Effector memory CD4-positive, alpha-beta T cell (primary cell): ENCODE measurements at regions not wholly inside any gene's neighbourhood (a gene's known extent, or its start where the extent isn't known, plus 50 kb on each side); places are given as distances from the start of the nearest gene placed in this dataset.
"Not testable (repeated sequence)": the region's sequence is repeated elsewhere in the genome, so short reads cannot be mapped to it uniquely, and the experiment has no call there.

ENCODE experiments used
- DNase-seq, 3 donors: peaks; one replicate each; pipeline ENCODE4 v3.0.0-alpha.2; 2020
- H3K27ac ChIP-seq: 2 replicates; pipeline ENCODE4 v1.7.0; 2013; ENCODE audit warnings: mild to moderate bottlenecking, low read length, moderate library complexity; ENCODE audit not compliant: insufficient read depth, poor library complexity, severe bottlenecking
- H3K27me3 ChIP-seq: replicated peaks from 2 replicates; pipeline ENCODE4 v1.7.0; 2013; ENCODE audit warnings: mild to moderate bottlenecking, low read length; ENCODE audit not compliant: insufficient read depth, control insufficient read depth, poor library complexity, severe bottlenecking
- H3K36me3 ChIP-seq: 2 replicates; pipeline ENCODE4 v1.7.0; 2013; ENCODE audit warnings: mild to moderate bottlenecking, low read length, moderate library complexity; ENCODE audit not compliant: control insufficient read depth, insufficient read depth
- H3K4me1 ChIP-seq: 2 replicates; pipeline ENCODE4 v1.7.0; 2013; ENCODE audit warnings: low read length, mild to moderate bottlenecking; ENCODE audit not compliant: control insufficient read depth, insufficient read depth, poor library complexity, severe bottlenecking
- H3K4me3 ChIP-seq: 2 replicates; pipeline ENCODE4 v1.7.0; 2013; ENCODE audit warnings: low read length, low read depth, mild to moderate bottlenecking; ENCODE audit not compliant: insufficient read depth, poor library complexity, severe bottlenecking
- H3K9me3 ChIP-seq: 2 replicates; pipeline ENCODE4 v1.7.0; 2013; ENCODE audit warnings: mild to moderate bottlenecking, low read length, moderate library complexity; ENCODE audit not compliant: control insufficient read depth

DNA sequence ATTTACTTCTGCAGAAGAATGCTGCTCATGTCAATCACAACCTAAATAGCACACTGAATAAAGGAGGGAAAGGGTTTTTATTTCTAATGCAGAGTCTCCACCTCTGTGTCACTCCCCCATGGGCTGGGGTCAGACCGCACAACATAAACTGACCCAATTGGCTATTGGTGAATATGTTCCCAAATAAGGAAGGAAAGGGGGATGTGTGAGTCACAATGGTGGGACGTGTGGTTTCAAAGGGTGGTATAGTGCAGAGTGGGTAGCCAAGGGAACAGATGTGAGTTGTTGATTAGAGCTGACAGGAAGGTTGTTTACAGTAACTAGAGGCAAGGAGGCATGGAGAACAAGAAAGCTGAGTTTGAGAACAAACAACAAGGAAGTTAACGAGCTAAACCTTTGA lies 491.8 kb downstream of the ZPLD1 start:
- Histone ChIP-seq H3K27me3 (no peaks in the 10 kb centered on the region), H3K27ac (no peak overlapping the region), H3K4me3 (no peak overlapping the region), H3K36me3 (no peaks in the 10 kb centered on the region), H3K4me1 (no peaks in the 10 kb centered on the region), H3K9me3 (no peaks in the 10 kb centered on the region)
- DNase-seq, result no peak

DNA sequence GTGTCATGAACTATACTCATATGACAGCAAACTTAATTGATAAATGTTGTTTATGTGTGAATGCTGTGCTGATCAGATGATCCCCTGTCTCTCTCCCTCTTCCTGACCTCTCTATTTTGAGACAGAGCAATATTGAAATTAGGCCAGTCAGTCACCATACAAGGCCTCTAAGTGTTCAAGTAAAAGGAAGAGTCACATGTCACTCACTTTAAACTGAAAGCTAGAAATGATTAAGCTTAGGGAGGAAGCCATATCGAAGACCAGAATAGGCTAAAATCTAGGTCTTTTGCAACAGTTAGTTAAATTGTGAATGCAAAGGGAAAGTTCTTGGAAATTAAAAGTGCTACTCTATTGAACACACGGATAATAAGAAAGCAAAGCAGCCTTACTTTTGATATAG lies 498.6 kb downstream of the ZPLD1 start:
- DNase-seq, result no peak
- H3K4me3 ChIP-seq, result no peak overlapping the region
- H3K9me3 ChIP-seq, result no peaks in the 10 kb centered on the region
- no peak overlapping the region for H3K27ac ChIP-seq
- H3K4me1 ChIP-seq, result no peaks in the 10 kb centered on the region
- no peaks in the 10 kb centered on the region for H3K27me3 ChIP-seq
- H3K36me3 ChIP-seq, result no peaks in the 10 kb centered on the region

DNA sequence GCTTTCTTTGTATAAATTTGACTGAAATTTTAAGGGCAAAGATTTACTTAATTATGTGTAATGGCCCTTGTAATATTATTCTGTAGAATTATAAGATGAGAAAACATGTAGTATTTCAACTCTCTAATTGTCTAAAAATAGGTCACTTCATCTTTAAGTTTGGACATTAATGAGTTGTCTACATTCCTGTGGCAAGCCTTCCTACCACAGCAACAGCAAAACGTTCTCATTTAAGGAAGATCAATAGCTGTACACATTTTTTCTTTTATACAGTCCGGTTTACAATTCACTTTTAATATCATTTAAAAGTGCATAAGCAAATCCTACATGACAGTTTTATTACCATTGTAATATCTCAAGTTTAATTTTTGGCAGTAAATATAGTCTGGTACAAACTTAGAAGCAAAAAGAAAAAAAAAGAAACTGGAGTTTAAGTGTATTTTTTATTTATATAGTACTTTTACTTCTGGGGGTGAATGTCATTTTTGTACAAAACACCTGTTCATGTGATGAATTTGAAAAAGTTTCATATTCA lies 501.8 kb downstream of the ZPLD1 start:
- no peak overlapping the region for H3K4me3 ChIP-seq
- no peaks in the 10 kb centered on the region for H3K36me3 ChIP-seq
- no peaks in the 10 kb centered on the region for H3K27me3 ChIP-seq
- no peaks in the 10 kb centered on the region for H3K9me3 ChIP-seq
- H3K27ac ChIP-seq, result no peak overlapping the region
- no peaks in the 10 kb centered on the region for H3K4me1 ChIP-seq
- no peak for DNase-seq

DNA sequence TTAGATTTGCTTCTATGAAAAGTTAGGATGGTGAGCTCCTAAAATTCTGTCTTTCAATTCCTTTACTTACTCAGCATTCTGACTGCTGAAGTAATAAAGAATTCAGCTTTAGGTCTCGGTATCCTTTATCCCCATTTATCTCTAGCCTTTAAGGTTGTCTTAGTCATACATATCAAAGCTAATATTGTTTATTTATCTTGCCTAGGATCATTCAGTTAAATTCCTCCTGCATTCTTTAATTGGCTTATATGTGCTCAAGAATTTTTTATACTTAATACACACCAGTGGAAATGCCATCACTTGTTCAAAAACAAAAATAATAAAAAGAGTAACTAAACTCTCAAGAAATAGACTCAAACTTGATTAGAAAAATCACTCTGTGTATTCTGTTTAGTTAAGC lies 507.0 kb downstream of the ZPLD1 start:
- no peak overlapping the region for H3K4me3 ChIP-seq
- no peaks in the 10 kb centered on the region for H3K27me3 ChIP-seq
- H3K36me3 ChIP-seq, result no peaks in the 10 kb centered on the region
- H3K4me1 ChIP-seq, result no peaks in the 10 kb centered on the region
- no peak for DNase-seq
- no peaks in the 10 kb centered on the region for H3K9me3 ChIP-seq
- no peak overlapping the region for H3K27ac ChIP-seq

DNA sequence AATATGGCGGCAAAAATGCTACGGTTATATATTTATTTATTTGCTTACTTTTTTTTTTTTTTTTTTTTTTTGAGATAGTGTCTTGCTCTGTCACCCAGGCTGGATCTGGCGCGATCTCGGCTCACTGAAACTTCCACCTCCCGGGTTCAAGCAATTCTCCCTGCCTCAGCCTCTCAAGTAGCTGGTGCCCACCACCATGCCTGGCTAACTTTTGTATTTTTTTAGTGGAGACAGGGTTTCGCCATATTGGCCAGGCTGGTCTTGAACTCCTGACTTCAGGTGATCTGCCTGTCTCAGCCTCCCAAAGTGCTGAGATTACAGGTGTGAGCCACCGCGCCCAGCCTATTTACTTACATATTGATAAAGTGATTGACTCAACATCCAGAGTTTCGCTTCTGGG lies 511.6 kb downstream of the ZPLD1 start:
- H3K27me3 ChIP-seq, H3K36me3 ChIP-seq, H3K4me1 ChIP-seq, H3K9me3 ChIP-seq, H3K27ac ChIP-seq, DNase-seq, H3K4me3 ChIP-seq: not testable (repeated sequence)

- no peak overlapping the region for H3K27ac ChIP-seq
- DNase-seq, result no peak
- no peak overlapping the region for H3K4me3 ChIP-seq
- H3K9me3 ChIP-seq, result no peaks in the 10 kb centered on the region
- H3K4me1 ChIP-seq, result no peaks in the 10 kb centered on the region
- no peaks in the 10 kb centered on the region for H3K36me3 ChIP-seq
- H3K27me3 ChIP-seq, result no peaks in the 10 kb centered on the region
Measured at GRCh38 chr3:102972350-102972749, 537.5 kb downstream of the ZPLD1 start.

GRCh38 chr3:102974333-102974732 lies 539.5 kb downstream of the ZPLD1 start:
- H3K27me3 ChIP-seq, result no peaks in the 10 kb centered on the region
- H3K9me3 ChIP-seq, result no peaks in the 10 kb centered on the region
- no peak overlapping the region for H3K27ac ChIP-seq
- H3K4me1 ChIP-seq, result no peaks in the 10 kb centered on the region
- H3K36me3 ChIP-seq, result no peaks in the 10 kb centered on the region
- DNase-seq, result no peak
- no peak overlapping the region for H3K4me3 ChIP-seq

DNA sequence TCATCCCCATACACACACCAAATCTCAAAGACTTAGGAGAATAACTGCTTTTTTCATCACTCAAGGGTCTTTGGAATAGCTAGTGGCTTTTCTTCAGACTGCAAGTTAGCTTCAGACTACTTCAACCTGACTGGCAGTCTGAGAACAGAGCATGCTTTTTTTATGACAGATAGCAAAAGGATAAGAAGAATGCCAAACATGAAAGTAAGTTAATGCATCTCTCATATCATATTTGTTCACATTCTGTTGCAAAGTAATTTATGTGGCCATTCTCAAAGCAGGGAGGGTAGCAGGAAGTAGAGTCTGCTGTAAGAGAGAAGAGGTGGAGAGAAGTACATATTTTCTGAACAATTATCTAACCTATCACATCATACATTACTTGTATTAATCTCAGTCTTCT lies 544.4 kb downstream of the ZPLD1 start:
- Histone ChIP-seq H3K4me1 (no peaks in the 10 kb centered on the region), H3K36me3 (no peaks in the 10 kb centered on the region), H3K27me3 (no peaks in the 10 kb centered on the region), H3K9me3 (no peaks in the 10 kb centered on the region), H3K4me3 (no peak overlapping the region), H3K27ac (no peak overlapping the region)
- DNase-seq, result no peak

GRCh38 chr3:102979682-102980354 lies 545.0 kb downstream of the ZPLD1 start:
- DNase-seq, result no peak

GRCh38 chr3:102980355-102980696 lies 545.5 kb downstream of the ZPLD1 start:
- H3K36me3 ChIP-seq, result no peaks in the 10 kb centered on the region
- no peaks in the 10 kb centered on the region for H3K9me3 ChIP-seq
- no peaks in the 10 kb centered on the region for H3K27me3 ChIP-seq
- no peaks in the 10 kb centered on the region for H3K4me1 ChIP-seq
- H3K27ac ChIP-seq, result no peak overlapping the region
- no peak for DNase-seq
- no peak overlapping the region for H3K4me3 ChIP-seq

More at GRCh38 chr3:102979682-102980354, 545.0 kb downstream of the ZPLD1 start:
- no peaks in the 10 kb centered on the region for H3K9me3 ChIP-seq
- no peak overlapping the region for H3K4me3 ChIP-seq
- H3K36me3 ChIP-seq, result no peaks in the 10 kb centered on the region
- H3K27ac ChIP-seq, result no peak overlapping the region
- no peaks in the 10 kb centered on the region for H3K27me3 ChIP-seq
- no peaks in the 10 kb centered on the region for H3K4me1 ChIP-seq
